IMR-90 (cell line): ENCODE measurements at regions not wholly inside any gene's neighbourhood (a gene's known extent, or its start where the extent isn't known, plus 50 kb on each side); places are given as distances from the start of the nearest gene placed in this dataset.

Experiments
- ATAC-seq: fragments of 200-7000 bp; cut with Tn5 transposase; 2 replicates; pipeline ENCODE4 v1.9.1; 2020; ENCODE audit warnings: low read depth, mild to moderate bottlenecking, moderate library complexity
- BruUV-seq: library from RNA; stranded (reverse); fragments of 400-500 nt; replicated peaks from 2 replicates; lab custom pipeline; 2021; lab: Mats Ljungman, UMichigan
- CTCF ChIA-PET: fragments of 300-600 bp; formaldehyde crosslinking; extraction: SDS; loops from one replicate; lab custom pipeline; 2021; ENCODE audit warnings: antibody characterized with exemption; lab: Yijun Ruan, JAX
- POLR2A ChIA-PET: fragments of 300-600 bp; sonication (Branson Sonifier 250); formaldehyde crosslinking; loops from one replicate; lab custom pipeline; 2022; ENCODE audit warnings: antibody characterized with exemption; ENCODE audit not compliant: unreplicated experiment; lab: Charles Lee
- DNase-seq: peaks from one replicate; pipeline ENCODE4 v3.0.0; 2013
- H2AFZ ChIP-seq: replicated peaks from 2 replicates; pipeline ENCODE3; 2013; ENCODE audit warnings: low read length, mild to moderate bottlenecking; ENCODE audit not compliant: poor library complexity
- H2AK5ac ChIP-seq: 2 replicates; pipeline ENCODE4 v1.6.1; 2013; ENCODE audit warnings: low read depth, low read length, inconsistent platforms
- H2AK9ac ChIP-seq: replicated peaks from 2 replicates; pipeline ENCODE3; 2013; ENCODE audit warnings: mild to moderate bottlenecking, low read depth, low read length, moderate library complexity; ENCODE audit not compliant: poor library complexity
- H2BK120ac ChIP-seq: 2 replicates; pipeline ENCODE4 v1.6.1; 2013; ENCODE audit warnings: low read depth, low read length, inconsistent platforms
- H2BK15ac ChIP-seq: 3 replicates; pipeline ENCODE4 v1.6.1; 2013; ENCODE audit warnings: low read depth, low read length, inconsistent platforms
- H2BK20ac ChIP-seq: 2 replicates; pipeline ENCODE4 v1.6.1; 2013; ENCODE audit warnings: low read depth, mild to moderate bottlenecking, inconsistent platforms, low read length, moderate library complexity
- H2BK5ac ChIP-seq: 2 replicates; pipeline ENCODE4 v1.6.1; 2013; ENCODE audit warnings: mild to moderate bottlenecking, low read depth, low read length, inconsistent platforms; ENCODE audit not compliant: poor library complexity, severe bottlenecking
- H3K14ac ChIP-seq: replicated peaks from 2 replicates; pipeline ENCODE4 v1.6.1; 2013; ENCODE audit warnings: low read depth, low read length, inconsistent platforms
- H3K18ac ChIP-seq: 2 replicates; pipeline ENCODE4 v1.6.1; 2013; ENCODE audit warnings: low read depth, low read length, control low read depth
- H3K23ac ChIP-seq: 2 replicates; pipeline ENCODE4 v1.6.1; 2013; ENCODE audit warnings: low read depth, low read length, inconsistent platforms
- H3K27ac ChIP-seq: 2 replicates; pipeline ENCODE4 v1.5.1; 2013; ENCODE audit warnings: mild to moderate bottlenecking, control low read depth, low read length; ENCODE audit not compliant: insufficient read depth
- H3K27me3 ChIP-seq: 2 replicates; pipeline ENCODE4 v1.6.1; 2013; ENCODE audit warnings: low read length; ENCODE audit not compliant: control insufficient read depth, insufficient read depth
- H3K36me3 ChIP-seq: 2 replicates; pipeline ENCODE4 v1.6.1; 2013; ENCODE audit warnings: low read length, mixed read lengths; ENCODE audit not compliant: control insufficient read depth, insufficient read depth
- H3K4ac ChIP-seq: 2 replicates; pipeline ENCODE4 v1.6.1; 2013; ENCODE audit warnings: low read depth, low read length, inconsistent platforms
- H3K4me1 ChIP-seq: 2 replicates; pipeline ENCODE4 v1.6.1; 2013; ENCODE audit warnings: low read length, mixed read lengths; ENCODE audit not compliant: control insufficient read depth, insufficient read depth
- H3K4me2 ChIP-seq: 2 replicates; pipeline ENCODE4 v1.6.1; 2013; ENCODE audit warnings: low read depth, mild to moderate bottlenecking, control low read depth, low read length, moderate library complexity
- H3K4me3 ChIP-seq: 2 replicates; pipeline ENCODE4 v1.5.1; 2013; ENCODE audit warnings: low read depth, mild to moderate bottlenecking, control low read depth, low read length, moderate library complexity; ENCODE audit not compliant: insufficient read depth
- H3K56ac ChIP-seq: 2 replicates; pipeline ENCODE4 v1.6.1; 2013; ENCODE audit warnings: low read length, inconsistent platforms; ENCODE audit not compliant: insufficient read depth; ENCODE audit errors: extremely low read depth
- H3K79me1 ChIP-seq, 2 experiments: 2 replicates each; pipeline ENCODE4 v1.6.1; 2013; ENCODE audit warnings: low read length in 2 of 2, inconsistent platforms in 1 of 2, low read depth in 1 of 2
- H3K9ac ChIP-seq: 2 replicates; pipeline ENCODE4 v1.6.1; 2013; ENCODE audit warnings: low read depth, low read length, control low read depth
- H3K9me1 ChIP-seq: 2 replicates; pipeline ENCODE4 v1.6.1; 2013; ENCODE audit warnings: low read length, inconsistent platforms; ENCODE audit not compliant: insufficient read depth
- H3K9me3 ChIP-seq: 2 replicates; pipeline ENCODE4 v1.6.1; 2013; ENCODE audit warnings: low read length; ENCODE audit not compliant: control insufficient read depth, insufficient read depth
- H4K20me1 ChIP-seq: 2 replicates; pipeline ENCODE4 v1.6.1; 2013; ENCODE audit warnings: low read length, inconsistent platforms; ENCODE audit not compliant: insufficient read depth
- H4K5ac ChIP-seq: 2 replicates; pipeline ENCODE4 v1.6.1; 2013; ENCODE audit warnings: mild to moderate bottlenecking, low read depth, low read length, control low read depth
- H4K8ac ChIP-seq, 2 experiments: 2 replicates each; pipeline ENCODE4 v1.6.1; 2013; ENCODE audit warnings: low read depth in 2 of 2, low read length in 2 of 2, control low read depth in 1 of 2, inconsistent platforms in 1 of 2
- H4K91ac ChIP-seq: 2 replicates; pipeline ENCODE4 v1.6.1; 2013; ENCODE audit warnings: low read depth, low read length, inconsistent platforms; ENCODE audit not compliant: insufficient read depth
- CEBPB ChIP-seq: IDR thresholded peaks from 2 replicates; pipeline ENCODE4 v1.6.1; 2012; ENCODE audit warnings: low read depth, low read length, improper control_type of control experiment
- FOS ChIP-seq: fragments of 150-350 bp; IDR thresholded peaks from 2 replicates; pipeline ENCODE4 v1.6.1; 2016; ENCODE audit warnings: low read depth, low read length
- WGBS, 2 experiments: methylation state at CpG; one replicate each; pipeline versions ENCODE4 v1.1.5 to v1.1.7; 2013; ENCODE audit warnings: missing lambda C conversion rate in 2 of 2; ENCODE audit not compliant: insufficient read length in 1 of 2; ENCODE audit errors: extremely low coverage in 2 of 2; 5-methylcytosine and 5-hydroxymethylcytosine counted together
- dilution Hi-C: fragments of 300-500 bp; cut with HindIII; formaldehyde crosslinking; loops from one replicate; pipeline ENCODE4 v1.14.3; 2018; ENCODE audit warnings: low sequenced_read_pairs; ENCODE audit not compliant: unreplicated experiment
- in situ Hi-C: fragments of 300-500 bp; cut with MboI; formaldehyde crosslinking; loops from 3 replicates; pipeline ENCODE4 v1.14.3; 2019; ENCODE audit warnings: low sequenced_read_pairs, inconsistent platforms, mixed read lengths
- intact Hi-C: fragments of 100-400 bp; cut with micrococcal nuclease; formaldehyde crosslinking; loops from 2 replicates; pipeline ENCODE4 v1.10.0; 2022

DNA sequence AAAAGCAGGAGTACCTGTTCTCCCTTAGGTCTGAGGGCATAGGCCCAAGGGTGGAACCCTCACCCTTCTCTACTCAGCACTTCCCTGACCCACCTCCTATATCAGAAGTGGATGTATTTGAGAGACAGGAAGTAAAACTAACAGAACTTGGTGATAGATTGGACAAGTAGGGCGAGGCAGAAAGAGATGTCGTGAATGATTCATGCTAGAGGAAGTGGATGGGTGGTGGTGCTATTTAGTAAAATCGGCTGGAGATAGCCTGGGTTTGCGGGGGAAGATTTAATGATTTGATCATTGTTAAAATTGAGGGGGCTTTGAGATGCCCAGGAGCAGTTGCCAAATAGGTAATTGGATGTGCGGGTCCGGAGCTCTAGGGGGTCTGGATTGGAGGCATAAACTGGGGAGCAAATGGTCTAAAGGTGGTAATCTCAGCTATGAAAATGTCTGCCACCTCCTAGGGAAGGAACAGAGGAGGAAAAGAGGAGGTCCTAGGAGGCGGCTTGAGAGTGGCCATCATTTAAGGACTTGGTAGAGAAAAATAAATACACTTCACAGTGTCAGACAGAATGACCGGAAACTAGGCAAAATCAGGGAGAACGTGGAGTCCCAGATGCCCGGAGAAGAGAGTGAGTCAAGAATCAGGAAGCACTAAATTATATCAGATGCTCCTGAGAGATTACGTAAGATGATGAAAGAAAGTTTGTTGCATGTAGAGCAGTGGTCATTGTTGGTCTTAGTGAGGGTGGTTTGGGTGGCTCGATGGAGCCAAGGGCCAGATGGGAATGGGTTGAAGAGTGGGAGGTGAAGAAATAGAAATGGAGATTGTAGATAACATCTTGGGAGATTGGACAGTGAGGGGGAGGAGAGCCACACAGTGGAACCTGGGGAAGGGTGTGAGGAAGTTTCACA, 142.0 kb downstream of the CEP57L1 start:
- Histone ChIP-seq H2AFZ (no peak overlapping the region), H4K5ac (no peak overlapping the region), H3K9me3 (no peaks in the 10 kb centered on the region), H2BK15ac (no peak overlapping the region), H2BK20ac (no peak overlapping the region), H3K27me3 (peaks cover 2% of the 10 kb centered on the region; the same call in 1 of the 2 replicates), H3K36me3 (no peaks in the 10 kb centered on the region), H2BK5ac (no peak overlapping the region), H2AK5ac (no peak overlapping the region), H4K91ac (no peak overlapping the region), H3K79me1 (no peaks in the 10 kb centered on the region), H3K23ac (no peak overlapping the region), H2BK120ac (no peak overlapping the region), H3K4me3 (no peak overlapping the region), H3K4me2 (no peak overlapping the region), H3K27ac (no peak overlapping the region), H3K14ac (no peak overlapping the region), H3K9ac (no peak overlapping the region), H4K8ac (no peak overlapping the region), H4K20me1 (no peaks in the 10 kb centered on the region), H3K4ac (no peak overlapping the region), H3K56ac (no peak overlapping the region), H3K9me1 (no peaks in the 10 kb centered on the region), H3K4me1 (no peaks in the 10 kb centered on the region), H3K18ac (no peak overlapping the region), H2AK9ac (no peak overlapping the region)
- TF ChIP-seq FOS (no peak), CEBPB (peak; percentile 41; the same call in 1 of the 2 replicates)
- intact Hi-C loops (no loop called here), in situ Hi-C loops (no loop called here), dilution Hi-C loops (no loop called here)
- CTCF ChIA-PET, result no interaction called here
- DNase-seq (no peak), ATAC-seq (no peak)
- POLR2A ChIA-PET, result no interaction called here
- no TSS peak for BruUV-seq
- WGBS, 2 experiments, result 81% methylated on average over 7 of the region's 12 CpGs; no CpG with 5 or more reads in 1 of the 2 experiments
